GM23338 (cell line): ENCODE measurements at regions not wholly inside any gene's neighbourhood (a gene's known extent, or its start where the extent isn't known, plus 50 kb on each side); places are given as distances from the start of the nearest gene placed in this dataset.

Experiments
- ATAC-seq: fragments of 200-7000 bp; cut with Tn5 transposase; 3 replicates; pipeline ENCODE4 v1.9.1; 2020
- DNase-seq: peaks from one replicate; pipeline ENCODE4 v3.0.0-alpha.2; 2015; ENCODE audit warnings: low spot score
- H2AFZ ChIP-seq: fragments of 200-600 bp; sonication (generic); 2 replicates; pipeline ENCODE4 v1.8.0; 2016; ENCODE audit warnings: antibody characterized with exemption, mild to moderate bottlenecking, moderate library complexity
- H3F3A ChIP-seq: fragments of 200-600 bp; sonication (generic); replicated peaks from 2 replicates; pipeline ENCODE4 v1.8.0; 2017; ENCODE audit warnings: antibody characterized with exemption, mixed run types, low read depth
- H3K27ac ChIP-seq: fragments of 200-600 bp; sonication (generic); 2 replicates; pipeline ENCODE4 v1.6.1; 2016; ENCODE audit warnings: low read depth
- H3K27me3 ChIP-seq: fragments of 200-600 bp; sonication (generic); 2 replicates; pipeline ENCODE4 v1.8.0; 2016; ENCODE audit warnings: mild to moderate bottlenecking, mixed run types, moderate library complexity; ENCODE audit not compliant: insufficient read depth
- H3K36me3 ChIP-seq: fragments of 200-600 bp; sonication (generic); 2 replicates; pipeline ENCODE4 v1.8.0; 2016; ENCODE audit warnings: mild to moderate bottlenecking; ENCODE audit not compliant: insufficient read depth
- H3K4me1 ChIP-seq: fragments of 200-600 bp; sonication (generic); 2 replicates; pipeline ENCODE4 v1.8.0; 2016; ENCODE audit warnings: mild to moderate bottlenecking, moderate library complexity; ENCODE audit not compliant: insufficient read depth
- H3K4me2 ChIP-seq: fragments of 200-600 bp; sonication (generic); 2 replicates; pipeline ENCODE4 v1.7.1; 2017; ENCODE audit warnings: mixed run types
- H3K4me3 ChIP-seq: fragments of 200-600 bp; sonication (generic); 2 replicates; pipeline ENCODE4 v1.6.1; 2016; ENCODE audit warnings: mixed run types
- H3K79me2 ChIP-seq: fragments of 200-600 bp; sonication (generic); replicated peaks from 2 replicates; pipeline ENCODE4 v1.8.0; 2017; ENCODE audit warnings: mild to moderate bottlenecking; ENCODE audit not compliant: insufficient read depth
- H3K9me2 ChIP-seq: fragments of 200-600 bp; sonication (generic); 2 replicates; pipeline ENCODE4 v1.8.0; 2017; ENCODE audit not compliant: insufficient read depth
- H4K20me1 ChIP-seq: fragments of 200-600 bp; sonication (generic); replicated peaks from 2 replicates; pipeline ENCODE4 v1.8.0; 2017; ENCODE audit warnings: mild to moderate bottlenecking; ENCODE audit not compliant: insufficient read depth
- H3K27ac Mint-ChIP-seq: 2 replicates; pipeline ENCODE4 v1.8.0; 2020; ENCODE audit warnings: inconsistent platforms, mild to moderate bottlenecking, moderate library complexity, mixed read lengths
- H3K27me3 Mint-ChIP-seq: 3 replicates; pipeline ENCODE4 v1.8.0; 2022; ENCODE audit warnings: low read depth, mild to moderate bottlenecking, moderate library complexity, mixed read lengths, inconsistent platforms; ENCODE audit not compliant: insufficient read depth, poor library complexity
- H3K36me3 Mint-ChIP-seq: 3 replicates; pipeline ENCODE4 v1.8.0; 2021; ENCODE audit warnings: low read depth, mild to moderate bottlenecking, inconsistent platforms, moderate library complexity, mixed read lengths
- H3K4me1 Mint-ChIP-seq: 3 replicates; pipeline ENCODE4 v1.8.0; 2020; ENCODE audit warnings: mild to moderate bottlenecking, inconsistent platforms, mixed read lengths
- H3K4me3 Mint-ChIP-seq: 3 replicates; pipeline ENCODE4 v1.8.0; 2021; ENCODE audit warnings: moderate library complexity, mild to moderate bottlenecking, inconsistent platforms, mixed read lengths
- H3K9me3 Mint-ChIP-seq: 3 replicates; pipeline ENCODE4 v1.8.0; 2020; ENCODE audit warnings: moderate library complexity, mild to moderate bottlenecking, inconsistent platforms, mixed read lengths
- CREB1 ChIP-seq: fragments of 250-450 bp; sonication (Bioruptor Pico); IDR thresholded peaks from 2 replicates; pipeline ENCODE4 v1.5.0; 2020; ENCODE audit warnings: low read depth, mild to moderate bottlenecking, moderate library complexity
- JUNB ChIP-seq: IDR thresholded peaks from one replicate; pipeline ENCODE4 v1.6.1; 2016; ENCODE audit warnings: antibody characterized with exemption; ENCODE audit not compliant: unreplicated experiment
- NANOG ChIP-seq: IDR thresholded peaks from 2 replicates; pipeline ENCODE4 v1.6.1; 2016; ENCODE audit warnings: antibody characterized with exemption, borderline replicate concordance
- POLR2AphosphoS5 ChIP-seq: IDR thresholded peaks from 2 replicates; pipeline ENCODE4 v1.6.1; 2016; ENCODE audit warnings: antibody characterized with exemption, low read depth
- REST ChIP-seq: IDR thresholded peaks from one replicate; pipeline ENCODE4 v1.6.1; 2018; ENCODE audit warnings: antibody characterized with exemption; ENCODE audit not compliant: unreplicated experiment
- STAT1 ChIP-seq: IDR thresholded peaks from one replicate; pipeline ENCODE4 v1.6.1; 2016; ENCODE audit warnings: antibody characterized with exemption; ENCODE audit not compliant: unreplicated experiment
- ZNF331 ChIP-seq: fragments of 250-450 bp; sonication (Bioruptor Pico); IDR thresholded peaks from 2 replicates; pipeline ENCODE4 v1.5.0; 2020; ENCODE audit warnings: low read depth, mild to moderate bottlenecking, moderate library complexity
- ZNF462 ChIP-seq: fragments of 250-450 bp; sonication (Bioruptor Pico); IDR thresholded peaks from 2 replicates; pipeline ENCODE4 v1.5.0; 2020; ENCODE audit warnings: mild to moderate bottlenecking, moderate library complexity

GRCh38 chr4:176883681-176884418 lies 91.1 kb upstream of the VEGFC start:
- no peak for DNase-seq
- Histone ChIP-seq H3K27me3 (no peaks in the 10 kb centered on the region), H3K79me2 (no peaks in the 10 kb centered on the region), H4K20me1 (no peaks in the 10 kb centered on the region), H3K4me2 (no peak overlapping the region), H3K27ac (no peak overlapping the region), H3K4me3 (no peak overlapping the region), H3K36me3 (no peaks in the 10 kb centered on the region), H3K4me1 (no peaks in the 10 kb centered on the region), H2AFZ (no peak overlapping the region), H3K9me2 (no peaks in the 10 kb centered on the region), H3F3A (no peaks in the 10 kb centered on the region)
- Mint-ChIP-seq H3K27ac (no peak overlapping the region), H3K9me3 (no peaks in the 10 kb centered on the region), H3K4me1 (peaks cover 6% of the 10 kb centered on the region; the same call in 2 of the 3 replicates), H3K27me3 (peaks cover 3% of the 10 kb centered on the region), H3K36me3 (no peaks in the 10 kb centered on the region), H3K4me3 (no peak overlapping the region)
- no peak for ATAC-seq
- TF ChIP-seq ZNF462 (no peak), CREB1 (no peak), NANOG (no peak), JUNB (no peak), ZNF331 (CRISPR knock-in tag) (no peak), STAT1 (no peak), POLR2AphosphoS5 (no peak), REST (no peak)
